ENCODE measurements at regions not wholly inside any gene's neighbourhood (a gene's known extent, or its start where the extent isn't known, plus 50 kb on each side); places are given as distances from the start of the nearest gene placed in this dataset.

GRCh38 chr20:60963146-60963545, 288.9 kb upstream of the CDH4 start:
- Histone ChIP-seq H3K4me3 (ENCODE audit: low read depth, low read length) (no peak overlapping the region), H3K27me3 (no peaks in the 10 kb centered on the region), H3K36me3 (no peaks in the 10 kb centered on the region), H3K9me3 (no peaks in the 10 kb centered on the region; the same call in 1 of the 2 replicates), H3K4me1 (no peaks in the 10 kb centered on the region)
- no peak for DNase-seq
- no peak for TF ChIP-seq CTCF (IDR thresholded peaks at IDR 0.05; ENCODE audit: low read depth, low read length)

- TF ChIP-seq CTCF (IDR thresholded peaks at IDR 0.05; ENCODE audit: low read depth, low read length): no peak
- no peaks in the 10 kb centered on the region for H3K36me3 ChIP-seq
- H3K4me1 ChIP-seq: no peaks in the 10 kb centered on the region
- no peaks in the 10 kb centered on the region; the same call in 1 of the 2 replicates for H3K9me3 ChIP-seq
- H3K4me3 ChIP-seq (ENCODE audit: low read depth, low read length): no peak overlapping the region
- DNase-seq: no peak
- no peaks in the 10 kb centered on the region for H3K27me3 ChIP-seq
These were observed 287.1 kb upstream of the CDH4 start for GRCh38 chr20:60964911-60965310.

- Histone ChIP-seq H3K4me3 (ENCODE audit: low read depth, low read length) (no peak overlapping the region), H3K4me1 (no peaks in the 10 kb centered on the region), H3K9me3 (no peaks in the 10 kb centered on the region; the same call in 1 of the 2 replicates), H3K27me3 (no peaks in the 10 kb centered on the region), H3K36me3 (no peaks in the 10 kb centered on the region)
- DNase-seq: no peak
- TF ChIP-seq CTCF (IDR thresholded peaks at IDR 0.05; ENCODE audit: low read depth, low read length): no peak
These were observed 286.0 kb upstream of the CDH4 start for GRCh38 chr20:60966031-60966430.

- Histone ChIP-seq H3K27me3 (no peaks in the 10 kb centered on the region), H3K4me1 (no peaks in the 10 kb centered on the region), H3K4me3 (ENCODE audit: low read depth, low read length) (no peak overlapping the region), H3K36me3 (no peaks in the 10 kb centered on the region), H3K9me3 (no peaks in the 10 kb centered on the region)
- no peak for DNase-seq
- TF ChIP-seq CTCF (IDR thresholded peaks at IDR 0.05; ENCODE audit: low read depth, low read length): no peak
These were observed 285.3 kb upstream of the CDH4 start for GRCh38 chr20:60966766-60967165.

- no peak for DNase-seq
- TF ChIP-seq CTCF (IDR thresholded peaks at IDR 0.05; ENCODE audit: low read depth, low read length): no peak
- Histone ChIP-seq H3K9me3 (no peaks in the 10 kb centered on the region), H3K4me3 (ENCODE audit: low read depth, low read length) (no peak overlapping the region), H3K4me1 (no peaks in the 10 kb centered on the region), H3K27me3 (no peaks in the 10 kb centered on the region), H3K36me3 (no peaks in the 10 kb centered on the region)
These were observed 284.4 kb upstream of the CDH4 start for GRCh38 chr20:60967431-60968316.
